RWPE2 (cell line): ENCODE measurements at regions not wholly inside any gene's neighbourhood (a gene's known extent, or its start where the extent isn't known, plus 50 kb on each side); places are given as distances from the start of the nearest gene placed in this dataset.

ENCODE experiments used
- ATAC-seq: fragments of 200-7000 bp; cut with Tn5 transposase; 3 replicates; pipeline ENCODE4 v1.9.1; 2021; ENCODE audit warnings: low read depth
- DNase-seq: peaks from one replicate; pipeline ENCODE4 v3.0.0-alpha.2; 2020; ENCODE audit warnings: low spot score
- H3K27ac ChIP-seq: fragments of 450-650 bp; 2 replicates; pipeline ENCODE4 v1.5.1; 2017; ENCODE audit warnings: mild to moderate bottlenecking; ENCODE audit not compliant: poor library complexity, severe bottlenecking
- H3K27me3 ChIP-seq: fragments of 250-450 bp; sonication (Bioruptor Pico); 2 replicates; pipeline ENCODE4 v1.5.1; 2021; ENCODE audit warnings: mild to moderate bottlenecking, moderate library complexity; ENCODE audit not compliant: insufficient read depth, poor library complexity, severe bottlenecking
- H3K36me3 ChIP-seq: fragments of 250-450 bp; sonication (Bioruptor Pico); 2 replicates; pipeline ENCODE4 v1.5.1; 2020; ENCODE audit warnings: low read depth, mild to moderate bottlenecking, moderate library complexity
- H3K4me1 ChIP-seq: fragments of 250-450 bp; sonication (Bioruptor Pico); 2 replicates; pipeline ENCODE4 v1.5.1; 2021; ENCODE audit warnings: mild to moderate bottlenecking, moderate library complexity; ENCODE audit not compliant: insufficient read depth, poor library complexity, severe bottlenecking
- H3K4me3 ChIP-seq: fragments of 250-450 bp; sonication (Bioruptor Pico); 2 replicates; pipeline ENCODE4 v1.5.1; 2021; ENCODE audit warnings: mild to moderate bottlenecking, moderate library complexity; ENCODE audit not compliant: severe bottlenecking
- H3K9me3 ChIP-seq: fragments of 250-450 bp; sonication (Bioruptor Pico); 2 replicates; pipeline ENCODE4 v1.5.1; 2021; ENCODE audit warnings: mild to moderate bottlenecking, moderate library complexity; ENCODE audit not compliant: severe bottlenecking
- CTCF ChIP-seq: fragments of 450-650 bp; IDR thresholded peaks from one replicate; pipeline ENCODE4 v1.5.1; 2017; ENCODE audit warnings: mild to moderate bottlenecking, moderate library complexity; ENCODE audit not compliant: poor library complexity, severe bottlenecking

GRCh38 chr1:185477638-185478580 lies 160.9 kb upstream of the IVNS1ABP start:
- DNase-seq (no peak), ATAC-seq (no peak)
- H3K9me3 ChIP-seq, result no peaks in the 10 kb centered on the region
- H3K4me3 ChIP-seq, result no peak overlapping the region
- H3K27ac ChIP-seq, result no peak overlapping the region
- H3K4me1 ChIP-seq, result no peaks in the 10 kb centered on the region
- no peak for TF ChIP-seq CTCF
- no peaks in the 10 kb centered on the region for H3K27me3 ChIP-seq
- no peaks in the 10 kb centered on the region for H3K36me3 ChIP-seq

- Histone ChIP-seq H3K27me3 (no peaks in the 10 kb centered on the region), H3K27ac (no peak overlapping the region), H3K9me3 (no peaks in the 10 kb centered on the region), H3K4me3 (no peak overlapping the region), H3K36me3 (no peaks in the 10 kb centered on the region), H3K4me1 (no peaks in the 10 kb centered on the region)
- ATAC-seq, result no peak
- no peak for TF ChIP-seq CTCF
- DNase-seq, result no peak
Measured at GRCh38 chr1:185474440-185475149, 157.6 kb upstream of the IVNS1ABP start.

GRCh38 chr1:185473186-185473585 lies 156.1 kb upstream of the IVNS1ABP start:
- H3K36me3 ChIP-seq, result no peaks in the 10 kb centered on the region
- DNase-seq (no peak), ATAC-seq (no peak)
- H3K4me1 ChIP-seq, result no peaks in the 10 kb centered on the region
- H3K9me3 ChIP-seq, result no peaks in the 10 kb centered on the region
- no peak for TF ChIP-seq CTCF
- H3K4me3 ChIP-seq, result no peak overlapping the region
- no peaks in the 10 kb centered on the region for H3K27me3 ChIP-seq
- no peak overlapping the region for H3K27ac ChIP-seq

DNA sequence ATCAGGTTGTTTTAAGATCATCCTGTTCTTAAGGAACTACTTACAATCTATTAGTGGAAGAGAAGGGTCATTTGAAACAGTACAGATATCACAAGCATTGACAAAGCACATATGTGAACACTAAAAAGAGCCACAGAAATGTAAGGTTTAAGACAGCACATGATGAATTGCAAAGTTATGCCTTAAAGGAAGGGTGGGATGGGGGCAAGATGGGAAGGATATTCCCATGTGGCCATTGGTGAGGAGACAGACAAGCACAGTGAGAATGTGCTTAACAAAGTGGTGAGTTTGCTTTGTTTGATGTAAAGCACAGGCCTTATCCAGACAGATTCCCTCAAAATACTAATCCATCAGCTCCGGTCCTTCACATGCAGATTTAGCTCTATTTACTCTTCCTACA lies 151.6 kb upstream of the IVNS1ABP start:
- no peaks in the 10 kb centered on the region for H3K9me3 ChIP-seq
- no peak overlapping the region for H3K27ac ChIP-seq
- ATAC-seq (no peak), DNase-seq (no peak)
- H3K27me3 ChIP-seq, result no peaks in the 10 kb centered on the region
- no peak for TF ChIP-seq CTCF
- H3K4me3 ChIP-seq, result no peak overlapping the region
- no peaks in the 10 kb centered on the region for H3K36me3 ChIP-seq
- H3K4me1 ChIP-seq, result no peaks in the 10 kb centered on the region
